ENCODE measurements at regions not wholly inside any gene's neighbourhood (a gene's known extent, or its start where the extent isn't known, plus 50 kb on each side); places are given as distances from the start of the nearest gene placed in this dataset.

DNA sequence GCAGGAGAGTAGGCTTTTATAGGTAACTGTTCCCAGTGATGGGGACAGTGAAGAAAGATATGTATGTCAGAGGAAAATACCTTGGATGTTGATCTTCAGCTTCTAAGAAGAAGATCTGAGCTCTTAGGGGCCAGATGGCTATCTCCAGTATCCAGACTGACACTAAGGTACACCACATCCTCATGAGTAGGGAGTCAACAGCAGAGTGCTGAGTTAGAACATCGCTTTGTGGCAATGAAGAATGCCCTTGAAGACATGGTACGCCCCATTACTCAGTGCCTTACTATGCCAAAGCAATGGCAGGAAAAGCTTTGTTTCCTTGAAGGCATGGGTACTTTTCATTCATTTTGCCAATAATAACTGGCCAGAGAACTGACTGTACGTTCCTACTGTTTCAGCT lies 263.7 kb downstream of the CEMIP2 start:
- WGBS, 4 donors, result 64 to 76% (median 75%) methylated on average over 3 of the region's 3 CpGs
- no peaks in the 10 kb centered on the region for H3K27me3 ChIP-seq
- no peak overlapping the region for H3K4me3 ChIP-seq
- DNase-seq, result no peak
- TF ChIP-seq, protein P1, sequence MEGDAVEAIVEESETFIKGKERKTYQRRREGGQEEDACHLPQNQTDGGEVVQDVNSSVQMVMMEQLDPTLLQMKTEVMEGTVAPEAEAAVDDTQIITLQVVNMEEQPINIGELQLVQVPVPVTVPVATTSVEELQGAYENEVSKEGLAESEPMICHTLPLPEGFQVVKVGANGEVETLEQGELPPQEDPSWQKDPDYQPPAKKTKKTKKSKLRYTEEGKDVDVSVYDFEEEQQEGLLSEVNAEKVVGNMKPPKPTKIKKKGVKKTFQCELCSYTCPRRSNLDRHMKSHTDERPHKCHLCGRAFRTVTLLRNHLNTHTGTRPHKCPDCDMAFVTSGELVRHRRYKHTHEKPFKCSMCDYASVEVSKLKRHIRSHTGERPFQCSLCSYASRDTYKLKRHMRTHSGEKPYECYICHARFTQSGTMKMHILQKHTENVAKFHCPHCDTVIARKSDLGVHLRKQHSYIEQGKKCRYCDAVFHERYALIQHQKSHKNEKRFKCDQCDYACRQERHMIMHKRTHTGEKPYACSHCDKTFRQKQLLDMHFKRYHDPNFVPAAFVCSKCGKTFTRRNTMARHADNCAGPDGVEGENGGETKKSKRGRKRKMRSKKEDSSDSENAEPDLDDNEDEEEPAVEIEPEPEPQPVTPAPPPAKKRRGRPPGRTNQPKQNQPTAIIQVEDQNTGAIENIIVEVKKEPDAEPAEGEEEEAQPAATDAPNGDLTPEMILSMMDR (IDR thresholded peaks at IDR 0.05), result no peak
- no peak for TF ChIP-seq POLR2A (IDR thresholded peaks at IDR 0.05)
- no peaks in the 10 kb centered on the region for H3K4me1 ChIP-seq (replicated peaks in 1 of 2)
- no peak overlapping the region for H3K27ac ChIP-seq
- H3K36me3 ChIP-seq (replicated peaks in 1 of 2), result no peaks in the 10 kb centered on the region
- no peaks in the 10 kb centered on the region for H3K9me3 ChIP-seq (replicated peaks in 1 of 3)
- intact Hi-C loops (cut with DNase I), result no loop called here

DNA sequence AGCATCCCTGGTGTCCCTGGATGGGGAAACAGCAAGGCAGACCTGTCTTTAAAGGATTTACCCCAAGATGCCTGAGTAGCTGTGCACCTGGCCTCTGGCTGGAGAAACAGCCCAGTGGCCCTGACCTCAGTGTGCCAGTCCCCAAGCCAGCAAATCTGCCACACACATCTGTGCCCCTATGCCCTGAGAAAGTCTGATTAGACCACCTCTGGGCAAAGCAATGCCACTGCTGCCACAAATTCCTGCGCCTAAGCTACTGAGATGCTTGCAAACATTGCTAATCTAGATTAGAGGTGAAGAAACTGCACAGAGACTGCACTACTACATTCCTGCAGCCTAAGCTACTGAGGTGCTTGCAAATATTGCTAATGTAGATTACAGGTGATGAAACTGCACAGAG lies 269.6 kb downstream of the CEMIP2 start:
- intact Hi-C loops (cut with DNase I), result no loop called here
- H3K4me1 ChIP-seq (replicated peaks in 1 of 2), result no peaks in the 10 kb centered on the region
- H3K9me3 ChIP-seq (replicated peaks in 1 of 3), result no peaks in the 10 kb centered on the region
- H3K36me3 ChIP-seq (replicated peaks in 1 of 2), result no peaks in the 10 kb centered on the region
- no peak overlapping the region for H3K4me3 ChIP-seq
- no peak for TF ChIP-seq POLR2A (IDR thresholded peaks at IDR 0.05)
- TF ChIP-seq, protein P1 (IDR thresholded peaks at IDR 0.05), result no peak
- DNase-seq, result no peak
- H3K27me3 ChIP-seq, result no peaks in the 10 kb centered on the region
- 79 to 96% (median 80%) methylated on average over 1 of the region's 1 CpG; no CpG with 5 or more reads in 1 of the 4 donors for WGBS, 4 donors
- H3K27ac ChIP-seq, result no peak overlapping the region

DNA sequence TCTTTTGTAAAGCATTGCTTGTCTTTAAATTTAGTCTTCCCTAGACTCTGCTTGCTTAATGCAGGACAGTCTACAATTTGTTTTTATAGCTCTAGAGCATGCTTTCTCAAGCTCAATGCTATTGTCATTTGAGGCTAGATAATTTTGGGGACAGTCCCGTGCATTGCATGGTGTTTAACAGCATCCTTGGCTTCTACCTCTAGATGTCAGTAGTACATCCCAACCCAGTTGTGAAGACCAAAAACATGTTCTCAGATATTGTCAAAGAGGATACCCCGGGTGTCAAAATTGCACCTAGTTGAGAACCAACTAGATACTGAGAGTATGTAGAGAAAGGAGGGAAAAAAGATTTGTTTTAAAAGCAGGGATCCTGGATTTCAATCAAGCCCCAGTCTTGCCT lies 277.5 kb downstream of the CEMIP2 start:
- H3K9me3 ChIP-seq (replicated peaks in 1 of 3), result no peaks in the 10 kb centered on the region
- DNase-seq, result no peak
- 35 to 54% (median 44%) methylated on average over 2 of the region's 2 CpGs for WGBS, 4 donors
- H3K27ac ChIP-seq, result no peak overlapping the region
- H3K4me1 ChIP-seq (replicated peaks in 1 of 2), result no peaks in the 10 kb centered on the region
- no peak for TF ChIP-seq POLR2A (IDR thresholded peaks at IDR 0.05)
- H3K4me3 ChIP-seq, result no peak overlapping the region
- intact Hi-C loops (cut with DNase I), result no loop called here
- H3K36me3 ChIP-seq (replicated peaks in 1 of 2), result no peaks in the 10 kb centered on the region
- peaks cover 3% of the 10 kb centered on the region for H3K27me3 ChIP-seq

DNA sequence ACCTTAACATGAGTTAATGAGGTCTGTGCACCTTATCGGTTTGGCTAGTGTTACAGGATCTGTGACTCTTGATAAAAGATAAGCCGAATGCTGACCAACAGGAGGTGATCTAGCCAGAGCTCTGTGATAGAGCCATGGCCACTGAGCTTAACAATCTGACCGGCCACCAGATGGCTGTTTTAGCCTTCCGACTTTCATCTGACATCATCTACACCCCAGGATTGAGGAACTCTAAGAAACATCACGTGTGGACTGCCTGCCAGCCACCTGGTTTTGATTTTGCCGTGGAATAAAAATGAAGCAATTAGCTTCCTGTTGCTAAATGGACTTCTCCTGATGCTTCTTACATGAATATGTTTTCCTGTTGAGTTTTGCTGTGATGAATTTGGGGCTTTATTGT lies 281.3 kb downstream of the CEMIP2 start:
- H3K9me3 ChIP-seq (replicated peaks in 1 of 3), result no peaks in the 10 kb centered on the region
- no peak overlapping the region for H3K4me3 ChIP-seq
- no peak overlapping the region for H3K27ac ChIP-seq
- WGBS, 4 donors, result 59 to 64% (median 61%) methylated on average over 6 of the region's 6 CpGs
- DNase-seq, result no peak
- no peaks in the 10 kb centered on the region for H3K36me3 ChIP-seq (replicated peaks in 1 of 2)
- TF ChIP-seq, protein P1 (IDR thresholded peaks at IDR 0.05), result no peak
- TF ChIP-seq POLR2A (IDR thresholded peaks at IDR 0.05), result no peak
- H3K4me1 ChIP-seq (replicated peaks in 1 of 2), result no peaks in the 10 kb centered on the region
- intact Hi-C loops (cut with DNase I), result no loop called here
- no peaks in the 10 kb centered on the region for H3K27me3 ChIP-seq

DNA sequence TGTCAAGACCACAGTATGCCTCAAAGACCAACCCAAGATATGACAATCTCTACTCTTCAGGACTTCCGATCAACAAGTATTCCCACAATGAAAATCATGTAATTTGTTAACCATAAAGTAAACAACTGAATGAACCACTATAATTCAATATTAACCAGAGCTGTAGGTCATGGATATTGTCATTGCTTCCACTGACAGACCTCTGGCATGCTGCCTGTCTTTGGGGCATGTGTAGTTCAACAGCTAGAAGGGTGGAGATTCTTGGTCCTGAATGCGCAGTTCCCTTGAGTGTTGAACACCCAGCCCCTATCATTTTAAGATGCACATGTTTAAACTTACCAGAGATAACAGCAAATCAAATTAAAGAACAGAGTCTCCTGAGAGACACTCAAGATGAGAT lies 283.0 kb downstream of the CEMIP2 start:
- 79 to 87% (median 84%) methylated on average over 2 of the region's 2 CpGs for WGBS, 4 donors
- Histone ChIP-seq H3K4me3 (no peak overlapping the region), H3K9me3 (replicated peaks in 1 of 3) (no peaks in the 10 kb centered on the region), H3K27me3 (no peaks in the 10 kb centered on the region), H3K4me1 (replicated peaks in 1 of 2) (no peaks in the 10 kb centered on the region), H3K27ac (no peak overlapping the region), H3K36me3 (replicated peaks in 1 of 2) (no peaks in the 10 kb centered on the region)
- TF ChIP-seq, protein P1 (IDR thresholded peaks at IDR 0.05), result no peak
- TF ChIP-seq POLR2A (IDR thresholded peaks at IDR 0.05), result no peak
- intact Hi-C loops (cut with DNase I), result no loop called here
- DNase-seq, result no peak
